MM.1S (cell line): ENCODE measurements at regions not wholly inside any gene's neighbourhood (a gene's known extent, or its start where the extent isn't known, plus 50 kb on each side); places are given as distances from the start of the nearest gene placed in this dataset.

Source experiments
- CTCF ChIP-seq: fragments of 300-600 bp; sonication (generic); IDR thresholded peaks from 2 replicates; pipeline ENCODE4 v1.5.1; 2016; ENCODE audit warnings: antibody characterized with exemption, low read length, mixed read lengths
- EZH2 ChIP-seq: fragments of 300-600 bp; sonication (generic); optimal IDR thresholded peaks from 2 replicates; pipeline ENCODE3; 2017; ENCODE audit warnings: low read depth, mild to moderate bottlenecking, antibody characterized with exemption, low read length, mixed read lengths
- EZH2phosphoT487 ChIP-seq: fragments of 300-600 bp; sonication (generic); IDR thresholded peaks from 2 replicates; pipeline ENCODE4 v1.6.1; 2018; ENCODE audit warnings: antibody characterized with exemption, low read length

GRCh38 chr1:230540421-230541155, 101.7 kb upstream of the COG2 start:
- TF ChIP-seq CTCF (no peak), EZH2phosphoT487 (no peak), EZH2 (no peak)
